Lower leg skin (tissue), 4 donors: ENCODE measurements at regions not wholly inside any gene's neighbourhood (a gene's known extent, or its start where the extent isn't known, plus 50 kb on each side); places are given as distances from the start of the nearest gene placed in this dataset.

Source experiments
- DNase-seq, 2 donors: peaks; one replicate each; pipeline ENCODE4 v3.0.0-alpha.2; 2019; ENCODE audit warnings: low spot score in 2 of 2
- H3K4me3 ChIP-seq: fragments of 200-600 bp; sonication (generic); 2 replicates; pipeline ENCODE4 v1.5.1; 2017; ENCODE audit warnings: mild to moderate bottlenecking, low read depth; ENCODE audit not compliant: poor library complexity, severe bottlenecking
- CTCF ChIP-seq, 3 donors: fragments of 450-650 bp; IDR thresholded peaks; one replicate each; pipeline ENCODE4 v1.5.1; 2016; ENCODE audit warnings: antibody characterized with exemption in 3 of 3, mild to moderate bottlenecking in 3 of 3, moderate library complexity in 2 of 3
- POLR2A ChIP-seq, 2 donors: fragments of 450-650 bp; IDR thresholded peaks; one replicate each; pipeline ENCODE4 v1.6.1; 2016 to 2017; ENCODE audit warnings: antibody characterized with exemption in 2 of 2, mild to moderate bottlenecking in 1 of 2, moderate library complexity in 1 of 2
- WGBS, 2 donors: methylation state at CpG; one replicate each; pipeline ENCODE4 v1.1.5; 2018; 5-methylcytosine and 5-hydroxymethylcytosine counted together
- intact Hi-C: fragments of 100-400 bp; cut with DNase I; formaldehyde crosslinking; loops from one replicate; pipeline ENCODE4 v1.15.0; 2023; ENCODE audit warnings: low total_unique reads

GRCh38 chr5:97937846-97938245 is 754.8 kb upstream of the RIOK2 start:
- intact Hi-C loops, result no loop called here

GRCh38 chr5:97943036-97943435 is 760.0 kb upstream of the RIOK2 start:
- no peak overlapping the region for H3K4me3 ChIP-seq
- intact Hi-C loops, result no loop called here
- no peak for TF ChIP-seq POLR2A (IDR thresholded peaks at IDR 0.05)
- no peak for TF ChIP-seq CTCF (IDR thresholded peaks at IDR 0.05)
- no peak for DNase-seq

More at GRCh38 chr5:97937846-97938245, 754.8 kb upstream of the RIOK2 start:
- H3K4me3 ChIP-seq, result no peak overlapping the region
- TF ChIP-seq CTCF (IDR thresholded peaks at IDR 0.05) (no peak), POLR2A (IDR thresholded peaks at IDR 0.05) (no peak)
- 53 to 66% methylated on average over 2 of the region's 2 CpGs for WGBS, 2 donors
- no peak for DNase-seq

- DNase-seq, result no peak
- H3K4me3 ChIP-seq, result no peak overlapping the region
- 84 to 95% methylated on average over 2 of the region's 2 CpGs for WGBS, 2 donors
- TF ChIP-seq CTCF (IDR thresholded peaks at IDR 0.05), result no peak
- intact Hi-C loops, result no loop called here
These were observed 768.1 kb upstream of the RIOK2 start for GRCh38 chr5:97951139-97951538.

- no peak overlapping the region for H3K4me3 ChIP-seq
- TF ChIP-seq CTCF (IDR thresholded peaks at IDR 0.05) (no peak), POLR2A (IDR thresholded peaks at IDR 0.05) (no peak)
- no peak for DNase-seq
- 74 to 100% methylated on average over 1 of the region's 1 CpG for WGBS, 2 donors
- intact Hi-C loops, result no loop called here
These were observed 772.4 kb upstream of the RIOK2 start for GRCh38 chr5:97955450-97955849.

- intact Hi-C loops, result no loop called here
- H3K4me3 ChIP-seq, result no peak overlapping the region
- no peak for TF ChIP-seq CTCF (IDR thresholded peaks at IDR 0.05)
- TF ChIP-seq POLR2A (IDR thresholded peaks at IDR 0.05), result no peak
- WGBS, 2 donors, result 69 to 76% methylated on average over 3 of the region's 3 CpGs
- DNase-seq, result no peak
These were observed 784.2 kb upstream of the RIOK2 start for GRCh38 chr5:97967292-97967691.

GRCh38 chr5:97968346-97968745 is 785.3 kb upstream of the RIOK2 start:
- H3K4me3 ChIP-seq, result no peak overlapping the region
- intact Hi-C loops, result no loop called here
- DNase-seq, result no peak
- TF ChIP-seq CTCF (IDR thresholded peaks at IDR 0.05) (no peak), POLR2A (IDR thresholded peaks at IDR 0.05) (no peak)
- WGBS, 2 donors, result 88 to 89% methylated on average over 2 of the region's 2 CpGs
